ENCODE measurements at regions not wholly inside any gene's neighbourhood (a gene's known extent, or its start where the extent isn't known, plus 50 kb on each side); places are given as distances from the start of the nearest gene placed in this dataset.
"Not testable (repeated sequence)": the region's sequence is repeated elsewhere in the genome, so short reads cannot be mapped to it uniquely, and the experiment has no call there.

GRCh38 chr10:52949899-52950298, 177.3 kb upstream of the MBL2 start:
- H3K4me3 Mint-ChIP-seq = no peak overlapping the region
- intact Hi-C loops (cut with micrococcal nuclease) = no loop called here
- H3K27me3 Mint-ChIP-seq (ENCODE audit: insufficient read depth) = no peaks in the 10 kb centered on the region
- no peaks in the 10 kb centered on the region for H3K4me1 Mint-ChIP-seq (ENCODE audit: low read depth)
- no peaks in the 10 kb centered on the region for H3K36me3 Mint-ChIP-seq (ENCODE audit: low read depth)
- no peak overlapping the region for H3K27ac Mint-ChIP-seq
- DNase-seq (ENCODE audit: low spot score) = no peak
- peaks cover 10% of the 10 kb centered on the region for H3K9me3 Mint-ChIP-seq

GRCh38 chr10:52946486-52946885, 173.9 kb upstream of the MBL2 start:
- H3K27me3 Mint-ChIP-seq (ENCODE audit: insufficient read depth) = no peaks in the 10 kb centered on the region
- H3K27ac Mint-ChIP-seq = no peak overlapping the region
- no peaks in the 10 kb centered on the region for H3K36me3 Mint-ChIP-seq (ENCODE audit: low read depth)
- DNase-seq (ENCODE audit: low spot score) = no peak
- intact Hi-C loops (cut with micrococcal nuclease) = no loop called here
- no peaks in the 10 kb centered on the region for H3K9me3 Mint-ChIP-seq
- no peak overlapping the region for H3K4me3 Mint-ChIP-seq
- no peaks in the 10 kb centered on the region for H3K4me1 Mint-ChIP-seq (ENCODE audit: low read depth)

GRCh38 chr10:52945521-52945920, 172.9 kb upstream of the MBL2 start:
- H3K9me3 Mint-ChIP-seq; H3K4me3 Mint-ChIP-seq; DNase-seq (ENCODE audit: low spot score); H3K27ac Mint-ChIP-seq; H3K36me3 Mint-ChIP-seq (ENCODE audit: low read depth); H3K27me3 Mint-ChIP-seq (ENCODE audit: insufficient read depth); intact Hi-C loops (cut with micrococcal nuclease); H3K4me1 Mint-ChIP-seq (ENCODE audit: low read depth): not testable (repeated sequence)

- Mint-ChIP-seq H3K4me1 (ENCODE audit: low read depth) (no peaks in the 10 kb centered on the region), H3K9me3 (no peaks in the 10 kb centered on the region), H3K36me3 (ENCODE audit: low read depth) (no peaks in the 10 kb centered on the region), H3K4me3 (no peak overlapping the region), H3K27ac (no peak overlapping the region), H3K27me3 (ENCODE audit: insufficient read depth) (no peaks in the 10 kb centered on the region)
- intact Hi-C loops (cut with micrococcal nuclease) = no loop called here
- no peak for DNase-seq (ENCODE audit: low spot score)
These were observed 168.3 kb upstream of the MBL2 start for GRCh38 chr10:52940921-52941320.

GRCh38 chr10:52939894-52940293, 167.3 kb upstream of the MBL2 start:
- DNase-seq (ENCODE audit: low spot score) = no peak
- no peaks in the 10 kb centered on the region for H3K27me3 Mint-ChIP-seq (ENCODE audit: insufficient read depth)
- no peaks in the 10 kb centered on the region for H3K4me1 Mint-ChIP-seq (ENCODE audit: low read depth)
- H3K9me3 Mint-ChIP-seq = no peaks in the 10 kb centered on the region
- no peaks in the 10 kb centered on the region for H3K36me3 Mint-ChIP-seq (ENCODE audit: low read depth)
- H3K4me3 Mint-ChIP-seq = no peak overlapping the region
- intact Hi-C loops (cut with micrococcal nuclease) = no loop called here
- no peak overlapping the region for H3K27ac Mint-ChIP-seq

- no peak for DNase-seq (ENCODE audit: low spot score)
- Mint-ChIP-seq H3K9me3 (no peaks in the 10 kb centered on the region), H3K27me3 (ENCODE audit: insufficient read depth) (no peaks in the 10 kb centered on the region), H3K27ac (no peak overlapping the region), H3K36me3 (ENCODE audit: low read depth) (no peaks in the 10 kb centered on the region), H3K4me1 (ENCODE audit: low read depth) (no peaks in the 10 kb centered on the region), H3K4me3 (no peak overlapping the region)
- intact Hi-C loops (cut with micrococcal nuclease) = no loop called here
These were observed 161.2 kb upstream of the MBL2 start for GRCh38 chr10:52933748-52934147.

- Mint-ChIP-seq H3K4me1 (ENCODE audit: low read depth) (no peaks in the 10 kb centered on the region), H3K27ac (no peak overlapping the region), H3K36me3 (ENCODE audit: low read depth) (no peaks in the 10 kb centered on the region), H3K9me3 (no peaks in the 10 kb centered on the region), H3K4me3 (no peak overlapping the region), H3K27me3 (ENCODE audit: insufficient read depth) (no peaks in the 10 kb centered on the region)
- no peak for DNase-seq (ENCODE audit: low spot score)
- intact Hi-C loops (cut with micrococcal nuclease) = no loop called here
These were observed 155.1 kb upstream of the MBL2 start for GRCh38 chr10:52927678-52928077.

GRCh38 chr10:52923520-52923919, 150.9 kb upstream of the MBL2 start:
- H3K4me3 Mint-ChIP-seq = no peak overlapping the region
- no peaks in the 10 kb centered on the region for H3K36me3 Mint-ChIP-seq (ENCODE audit: low read depth)
- intact Hi-C loops (cut with micrococcal nuclease) = no loop called here

GRCh38 chr10:52918714-52919305, 146.2 kb upstream of the MBL2 start:
- intact Hi-C loops (cut with micrococcal nuclease) = no loop called here
- Mint-ChIP-seq H3K27ac (no peak overlapping the region), H3K27me3 (ENCODE audit: insufficient read depth) (no peaks in the 10 kb centered on the region)

More at GRCh38 chr10:52923520-52923919, 150.9 kb upstream of the MBL2 start:
- no peak overlapping the region for H3K27ac Mint-ChIP-seq
- H3K27me3 Mint-ChIP-seq (ENCODE audit: insufficient read depth) = no peaks in the 10 kb centered on the region
- H3K9me3 Mint-ChIP-seq = no peaks in the 10 kb centered on the region
- no peak for DNase-seq (ENCODE audit: low spot score)
- H3K4me1 Mint-ChIP-seq (ENCODE audit: low read depth) = no peaks in the 10 kb centered on the region

GRCh38 chr10:52915391-52915790, 142.8 kb upstream of the MBL2 start:
- intact Hi-C loops (cut with micrococcal nuclease) = no loop called here
- H3K27ac Mint-ChIP-seq = no peak overlapping the region
- no peak overlapping the region for H3K4me3 Mint-ChIP-seq
- no peak for DNase-seq (ENCODE audit: low spot score)
- H3K36me3 Mint-ChIP-seq (ENCODE audit: low read depth) = no peaks in the 10 kb centered on the region
- H3K27me3 Mint-ChIP-seq (ENCODE audit: insufficient read depth) = no peaks in the 10 kb centered on the region
- H3K9me3 Mint-ChIP-seq = no peaks in the 10 kb centered on the region
- no peaks in the 10 kb centered on the region for H3K4me1 Mint-ChIP-seq (ENCODE audit: low read depth)

More at GRCh38 chr10:52918714-52919305, 146.2 kb upstream of the MBL2 start:
- no peak for DNase-seq (ENCODE audit: low spot score)
- no peaks in the 10 kb centered on the region for H3K36me3 Mint-ChIP-seq (ENCODE audit: low read depth)
- H3K4me1 Mint-ChIP-seq (ENCODE audit: low read depth) = no peaks in the 10 kb centered on the region
- no peaks in the 10 kb centered on the region for H3K9me3 Mint-ChIP-seq
- no peak overlapping the region for H3K4me3 Mint-ChIP-seq

- Mint-ChIP-seq H3K36me3 (ENCODE audit: low read depth) (no peaks in the 10 kb centered on the region), H3K9me3 (no peaks in the 10 kb centered on the region)
These were observed 138.6 kb upstream of the MBL2 start for GRCh38 chr10:52911163-52911562.

GRCh38 chr10:52908478-52908877, 135.9 kb upstream of the MBL2 start:
- no peaks in the 10 kb centered on the region for H3K9me3 Mint-ChIP-seq
- H3K4me1 Mint-ChIP-seq (ENCODE audit: low read depth) = no peaks in the 10 kb centered on the region
- DNase-seq (ENCODE audit: low spot score) = no peak
- no peak overlapping the region for H3K4me3 Mint-ChIP-seq
- no peaks in the 10 kb centered on the region for H3K27me3 Mint-ChIP-seq (ENCODE audit: insufficient read depth)
- intact Hi-C loops (cut with micrococcal nuclease) = no loop called here
- no peaks in the 10 kb centered on the region for H3K36me3 Mint-ChIP-seq (ENCODE audit: low read depth)
- H3K27ac Mint-ChIP-seq = no peak overlapping the region

More at GRCh38 chr10:52911163-52911562, 138.6 kb upstream of the MBL2 start:
- H3K4me1 Mint-ChIP-seq (ENCODE audit: low read depth) = no peaks in the 10 kb centered on the region
- intact Hi-C loops (cut with micrococcal nuclease) = no loop called here
- no peak for DNase-seq (ENCODE audit: low spot score)
- H3K4me3 Mint-ChIP-seq = no peak overlapping the region
- H3K27ac Mint-ChIP-seq = no peak overlapping the region
- no peaks in the 10 kb centered on the region for H3K27me3 Mint-ChIP-seq (ENCODE audit: insufficient read depth)

GRCh38 chr10:52906046-52906445, 133.5 kb upstream of the MBL2 start:
- no peaks in the 10 kb centered on the region for H3K9me3 Mint-ChIP-seq
- H3K27ac Mint-ChIP-seq = no peak overlapping the region
- intact Hi-C loops (cut with micrococcal nuclease) = no loop called here
- H3K4me3 Mint-ChIP-seq = no peak overlapping the region
- no peaks in the 10 kb centered on the region for H3K4me1 Mint-ChIP-seq (ENCODE audit: low read depth)
- DNase-seq (ENCODE audit: low spot score) = no peak
- H3K36me3 Mint-ChIP-seq (ENCODE audit: low read depth) = no peaks in the 10 kb centered on the region
- H3K27me3 Mint-ChIP-seq (ENCODE audit: insufficient read depth) = no peaks in the 10 kb centered on the region

GRCh38 chr10:52903397-52903938, 130.9 kb upstream of the MBL2 start:
- Mint-ChIP-seq H3K4me1 (ENCODE audit: low read depth) (no peaks in the 10 kb centered on the region), H3K27me3 (ENCODE audit: insufficient read depth) (no peaks in the 10 kb centered on the region), H3K9me3 (no peaks in the 10 kb centered on the region), H3K27ac (no peak overlapping the region), H3K36me3 (ENCODE audit: low read depth) (no peaks in the 10 kb centered on the region), H3K4me3 (no peak overlapping the region)
- no peak for DNase-seq (ENCODE audit: low spot score)
- intact Hi-C loops (cut with micrococcal nuclease) = no loop called here
